ENCODE measurements at regions not wholly inside any gene's neighbourhood (a gene's known extent, or its start where the extent isn't known, plus 50 kb on each side); places are given as distances from the start of the nearest gene placed in this dataset.

GRCh38 chr1:102174259-102174863, 177.6 kb upstream of the OLFM3 start (continued):
- TF ChIP-seq CTCF (CRISPR knock-in tag; IDR thresholded peaks at IDR 0.05) (peak; percentile 35; the same call in 1 of the 2 replicates), ZSCAN20 (CRISPR knock-in tag; IDR thresholded peaks at IDR 0.05; ENCODE audit: borderline replicate concordance) (no peak), STAG1 (CRISPR knock-in tag; IDR thresholded peaks at IDR 0.05) (peak; percentile 24; the same call in 1 of the 2 replicates), ATF6 (CRISPR knock-in tag; conservative IDR thresholded peaks at IDR 0.05) (no peak), ZNF10 (CRISPR knock-in tag; IDR thresholded peaks at IDR 0.05; ENCODE audit: borderline replicate concordance, low read depth) (no peak), ETV6 (CRISPR knock-in tag; conservative IDR thresholded peaks at IDR 0.05) (no peak), TMF1 (CRISPR knock-in tag; IDR thresholded peaks at IDR 0.05; ENCODE audit: low read depth) (no peak), SIX4 (CRISPR knock-in tag; IDR thresholded peaks at IDR 0.05) (no peak), EHMT2 (IDR thresholded peaks at IDR 0.05; ENCODE audit: borderline replicate concordance, low read depth, low read length) (no peak), ZNF501 (CRISPR knock-in tag; IDR thresholded peaks at IDR 0.05) (no peak), ZNF740 (CRISPR knock-in tag; IDR thresholded peaks at IDR 0.05) (0 out of 2 replicates have a peak, but pooled peaks have one; percentile 34), MYNN (CRISPR knock-in tag; IDR thresholded peaks at IDR 0.05; ENCODE audit: low read depth) (no peak), ZNF224 (CRISPR knock-in tag; IDR thresholded peaks at IDR 0.05) (no peak)
